Epithelial cell of proximal tubule (primary cell): ENCODE measurements at regions not wholly inside any gene's neighbourhood (a gene's known extent, or its start where the extent isn't known, plus 50 kb on each side); places are given as distances from the start of the nearest gene placed in this dataset.

Source experiments
- DNase-seq: peaks from one replicate; pipeline ENCODE4 v3.0.0-alpha.2; 2011; ENCODE audit warnings: low read depth
- H3K4me3 ChIP-seq: 2 replicates; pipeline ENCODE4 v1.5.1; 2011; ENCODE audit warnings: low read depth, mild to moderate bottlenecking, low read length
- TF ChIP-seq, protein P1 (sequence below): conservative IDR thresholded peaks from 2 replicates; pipeline ENCODE4 v1.5.1; 2012; ENCODE audit warnings: low read depth, mild to moderate bottlenecking, low read length

DNA sequence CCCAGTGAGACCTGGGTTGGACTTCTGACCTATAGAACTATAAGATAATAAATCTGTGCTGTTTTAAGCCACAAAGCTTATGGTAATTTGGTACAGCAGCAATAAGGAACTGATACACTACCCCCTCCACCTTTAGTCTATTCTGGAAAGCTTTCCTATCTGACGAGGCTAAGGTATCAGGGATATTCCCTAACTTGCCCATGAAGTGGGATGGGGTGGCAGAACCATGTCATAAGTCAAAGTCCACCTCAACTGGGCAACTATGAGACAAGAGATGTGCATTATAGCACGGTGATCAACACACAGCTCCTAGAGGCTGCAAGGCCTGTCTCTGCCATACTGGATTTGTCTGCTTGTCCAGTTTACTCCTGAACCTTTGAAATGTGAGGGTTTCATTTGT, 146.8 kb upstream of the RAD23B start:
- no peak overlapping the region for H3K4me3 ChIP-seq
- no peak for DNase-seq
- TF ChIP-seq, protein P1, sequence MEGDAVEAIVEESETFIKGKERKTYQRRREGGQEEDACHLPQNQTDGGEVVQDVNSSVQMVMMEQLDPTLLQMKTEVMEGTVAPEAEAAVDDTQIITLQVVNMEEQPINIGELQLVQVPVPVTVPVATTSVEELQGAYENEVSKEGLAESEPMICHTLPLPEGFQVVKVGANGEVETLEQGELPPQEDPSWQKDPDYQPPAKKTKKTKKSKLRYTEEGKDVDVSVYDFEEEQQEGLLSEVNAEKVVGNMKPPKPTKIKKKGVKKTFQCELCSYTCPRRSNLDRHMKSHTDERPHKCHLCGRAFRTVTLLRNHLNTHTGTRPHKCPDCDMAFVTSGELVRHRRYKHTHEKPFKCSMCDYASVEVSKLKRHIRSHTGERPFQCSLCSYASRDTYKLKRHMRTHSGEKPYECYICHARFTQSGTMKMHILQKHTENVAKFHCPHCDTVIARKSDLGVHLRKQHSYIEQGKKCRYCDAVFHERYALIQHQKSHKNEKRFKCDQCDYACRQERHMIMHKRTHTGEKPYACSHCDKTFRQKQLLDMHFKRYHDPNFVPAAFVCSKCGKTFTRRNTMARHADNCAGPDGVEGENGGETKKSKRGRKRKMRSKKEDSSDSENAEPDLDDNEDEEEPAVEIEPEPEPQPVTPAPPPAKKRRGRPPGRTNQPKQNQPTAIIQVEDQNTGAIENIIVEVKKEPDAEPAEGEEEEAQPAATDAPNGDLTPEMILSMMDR, result no peak

DNA sequence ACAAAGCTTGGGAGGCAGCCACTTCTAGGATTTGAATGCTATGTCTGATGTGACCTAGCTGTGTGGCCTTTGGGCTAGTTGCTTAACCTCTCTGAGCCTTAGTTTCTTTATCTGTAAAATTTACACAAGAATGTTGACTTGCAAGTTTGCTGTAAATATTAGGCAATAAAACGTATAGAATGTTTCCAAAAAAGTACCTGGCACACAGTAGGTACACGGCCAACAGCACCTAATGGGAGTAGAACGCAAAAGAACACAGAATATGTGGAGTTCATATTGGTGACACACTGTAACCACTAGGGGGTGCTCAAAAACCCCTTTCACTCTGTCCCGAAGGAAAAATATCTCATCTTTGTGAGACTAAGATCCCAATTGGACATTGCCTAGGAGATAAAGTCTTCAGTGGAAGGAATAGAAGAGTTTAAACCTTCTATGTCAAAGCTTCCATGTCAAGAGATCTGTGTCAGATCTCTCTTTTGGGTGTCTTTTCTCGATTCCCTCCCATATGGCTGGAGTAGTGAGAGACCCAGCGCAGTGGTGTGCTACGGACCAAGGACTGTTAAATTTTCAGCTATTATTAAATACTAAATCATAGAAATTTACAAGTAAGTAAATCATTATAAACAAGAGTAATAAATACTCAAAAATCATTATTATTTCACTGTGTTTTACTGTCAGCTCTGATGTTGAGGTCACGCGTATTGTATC, 145.4 kb upstream of the RAD23B start:
- TF ChIP-seq, protein P1, result peak; percentile 84
- DNase-seq, result no peak

DNA sequence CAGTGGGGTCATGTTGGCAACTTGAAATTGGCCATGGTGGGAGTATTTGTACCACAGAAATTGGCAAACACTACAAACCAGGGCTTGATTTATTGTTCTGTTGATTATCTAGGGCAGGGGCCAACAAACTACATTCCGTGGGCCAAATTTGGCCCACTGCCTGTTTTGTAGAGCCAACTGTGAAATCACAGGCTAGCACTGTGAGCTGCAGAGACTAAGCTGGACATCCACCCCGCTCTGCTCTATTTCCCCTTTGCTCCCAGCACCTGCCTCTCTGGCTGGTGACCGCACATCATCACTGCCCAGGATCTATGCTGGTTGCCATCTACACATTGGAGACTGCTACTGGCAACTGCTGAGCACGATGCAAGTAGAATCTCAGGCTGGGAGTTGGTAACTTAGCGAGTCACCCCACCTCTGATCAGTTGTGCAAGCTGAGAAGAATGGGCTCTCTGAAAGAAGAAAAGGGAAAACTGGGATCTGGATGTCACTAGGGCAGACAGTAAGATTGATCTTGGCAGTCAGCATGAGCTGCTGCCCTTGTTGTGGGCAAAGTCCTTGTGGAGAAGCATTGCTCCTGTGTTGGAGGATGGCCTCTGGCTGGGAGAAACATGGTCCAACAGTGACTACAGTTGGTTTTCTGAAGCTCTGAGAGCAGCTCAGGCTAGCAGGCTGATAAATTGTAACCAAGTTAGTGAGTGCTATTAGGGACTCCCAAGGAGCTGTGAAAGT, 144.7 kb upstream of the RAD23B start:
- DNase-seq, result no peak
- TF ChIP-seq, protein P1, result no peak
- no peak overlapping the region for H3K4me3 ChIP-seq

More for the DNA sequence above, 145.4 kb upstream of the RAD23B start:
- H3K4me3 ChIP-seq, result no peak overlapping the region

DNA sequence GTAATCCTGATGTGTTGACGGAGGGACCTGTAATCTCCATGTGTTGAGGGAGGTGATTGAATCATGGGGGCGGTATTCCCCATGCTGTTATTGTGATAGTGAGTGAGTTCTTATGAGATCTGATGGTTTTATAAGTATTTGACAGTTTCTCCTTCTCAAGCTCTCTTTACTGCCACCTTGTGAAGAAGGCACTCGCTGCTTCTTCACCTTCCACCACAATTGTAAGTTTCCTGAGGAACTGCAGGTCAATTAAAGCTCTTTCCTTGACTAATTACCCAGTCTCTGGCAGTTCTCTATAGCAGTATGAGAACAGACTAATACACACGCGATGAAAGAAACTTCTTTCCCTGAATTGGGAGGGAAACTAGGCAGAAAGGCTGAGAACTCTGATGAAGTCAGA, 141.1 kb upstream of the RAD23B start:
- TF ChIP-seq, protein P1, result peak; percentile 64
- no peak overlapping the region for H3K4me3 ChIP-seq
- no peak for DNase-seq

DNA sequence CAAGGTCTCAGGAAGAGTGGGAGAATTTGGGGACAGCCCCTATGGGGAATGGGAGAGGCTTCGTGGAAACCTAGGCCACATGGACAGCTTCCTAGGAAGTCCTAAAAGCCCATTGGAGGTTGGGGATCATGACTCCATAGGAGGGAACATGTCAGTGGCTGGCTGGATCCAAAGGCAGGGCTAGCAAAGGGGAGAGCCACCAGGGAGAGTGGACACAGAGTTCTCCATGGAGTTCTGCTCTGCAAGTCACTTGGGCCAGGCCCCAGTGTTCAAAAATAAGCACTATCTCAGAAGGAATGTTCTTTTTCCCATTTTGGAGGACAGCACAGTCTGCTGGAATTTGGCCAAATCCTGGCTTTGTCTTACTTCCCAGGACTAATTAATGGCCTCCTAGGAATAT, 140.6 kb upstream of the RAD23B start:
- H3K4me3 ChIP-seq, result no peak overlapping the region
- DNase-seq, result no peak
- TF ChIP-seq, protein P1, result no peak

DNA sequence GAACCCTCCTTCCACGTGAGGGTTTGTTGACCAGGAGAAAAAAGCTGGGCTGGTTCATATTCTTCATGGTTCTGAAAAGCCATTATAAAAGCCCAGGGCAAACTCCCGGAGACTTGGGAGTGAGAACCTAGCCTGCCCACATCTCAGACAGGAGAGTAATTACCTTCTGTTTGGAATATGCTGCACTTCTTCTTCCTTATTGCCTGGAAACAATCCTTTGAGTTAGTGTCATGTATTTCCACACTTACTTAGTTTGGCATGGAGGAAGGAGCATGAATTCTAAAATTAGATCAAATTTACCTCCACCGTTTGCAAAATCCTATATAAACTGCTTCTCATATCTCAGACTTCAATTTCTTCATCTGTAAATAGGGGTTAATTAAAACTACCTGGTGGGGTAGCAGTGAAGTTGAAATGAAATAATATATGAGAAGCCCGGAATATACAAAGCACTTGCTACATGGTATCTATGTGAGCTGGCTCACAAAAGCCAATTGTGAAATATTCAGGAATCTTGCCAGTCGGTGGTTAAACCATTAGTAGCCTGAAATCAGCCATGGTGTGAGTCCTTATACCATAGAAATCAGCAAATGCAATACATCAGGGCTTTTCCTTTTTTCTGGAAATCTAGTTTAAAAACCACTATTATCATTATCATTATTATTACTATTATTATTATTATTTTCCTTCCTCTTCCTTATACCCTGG, 140.0 kb upstream of the RAD23B start:
- no peak for DNase-seq

More for the DNA sequence above, 140.0 kb upstream of the RAD23B start:
- no peak overlapping the region for H3K4me3 ChIP-seq
- TF ChIP-seq, protein P1, result no peak
